DMS 273 (cell line): ENCODE measurements at regions not wholly inside any gene's neighbourhood (a gene's known extent, or its start where the extent isn't known, plus 50 kb on each side); places are given as distances from the start of the nearest gene placed in this dataset.

Experiments used
- DNase-seq: peaks from one replicate; lab custom pipeline; 2025; ENCODE audit not compliant: unreplicated experiment; lab: John Stamatoyannopoulos, UW

GRCh38 chr2:147520817-147521216, 324.0 kb upstream of the ACVR2A start:
- DNase-seq: no peak

- no peak for DNase-seq
Observed at GRCh38 chr2:147519178-147519577, 325.7 kb upstream of the ACVR2A start.

- DNase-seq: no peak
Observed at GRCh38 chr2:147515213-147515612, 329.6 kb upstream of the ACVR2A start.

- peak; percentile 29 for DNase-seq
Observed at GRCh38 chr2:147512206-147512605, 332.6 kb upstream of the ACVR2A start.

GRCh38 chr2:147511491-147511948, 333.3 kb upstream of the ACVR2A start:
- peak; percentile 44 for DNase-seq

- no peak for DNase-seq
Observed at GRCh38 chr2:147509821-147510220, 335.0 kb upstream of the ACVR2A start.

- no peak for DNase-seq
Observed at GRCh38 chr2:147506889-147507288, 337.9 kb upstream of the ACVR2A start.

GRCh38 chr2:147502711-147503290, 342.0 kb upstream of the ACVR2A start:
- DNase-seq: no peak

- no peak for DNase-seq
Observed at GRCh38 chr2:147501968-147502367, 342.9 kb upstream of the ACVR2A start.

- no peak for DNase-seq
Observed at GRCh38 chr2:147500819-147501395, 343.9 kb upstream of the ACVR2A start.

- DNase-seq: no peak
Observed at GRCh38 chr2:147500229-147500628, 344.6 kb upstream of the ACVR2A start.

GRCh38 chr2:147499785-147500184, 345.0 kb upstream of the ACVR2A start:
- DNase-seq: no peak

- DNase-seq: no peak
Observed at GRCh38 chr2:147495734-147496133, 349.1 kb upstream of the ACVR2A start.

GRCh38 chr2:147492471-147492870, 352.4 kb upstream of the ACVR2A start:
- DNase-seq: no peak

- no peak for DNase-seq
Observed at GRCh38 chr2:147491506-147491905, 353.3 kb upstream of the ACVR2A start.

GRCh38 chr2:147490401-147491261, 354.2 kb upstream of the ACVR2A start:
- no peak for DNase-seq

- no peak for DNase-seq
Observed at GRCh38 chr2:147488472-147488871, 356.4 kb upstream of the ACVR2A start.

GRCh38 chr2:147487978-147488289, 356.9 kb upstream of the ACVR2A start:
- DNase-seq: no peak

- DNase-seq: no peak
Observed at GRCh38 chr2:147487286-147487977, 357.4 kb upstream of the ACVR2A start.

- DNase-seq: no peak
Observed at GRCh38 chr2:147485210-147485851, 359.5 kb upstream of the ACVR2A start.

- no peak for DNase-seq
Observed at GRCh38 chr2:147483911-147484310, 360.9 kb upstream of the ACVR2A start.
